ENCODE measurements at regions not wholly inside any gene's neighbourhood (a gene's known extent, or its start where the extent isn't known, plus 50 kb on each side); places are given as distances from the start of the nearest gene placed in this dataset.

GRCh38 chr12:46682148-46682547, 143.6 kb downstream of the SLC38A4 start:
- no peak for DNase-seq
- intact Hi-C loops (cut with micrococcal nuclease) = loop anchor here (1.0 kb wide), 1 partner anchor 39 kb away; no protein-coding TSS in a partner anchor
- Histone ChIP-seq H4K20me1 (ENCODE audit: insufficient read depth, low read length) (no peaks in the 10 kb centered on the region), H3K9me3 (ENCODE audit: control insufficient read depth, insufficient read depth, low read length) (peaks cover 6% of the 10 kb centered on the region), H3K14ac (replicated peaks; ENCODE audit: low read depth, low read length) (no peak overlapping the region), H3K9me1 (ENCODE audit: insufficient read depth, low read length) (no peaks in the 10 kb centered on the region), H3K27ac (ENCODE audit: insufficient read depth, low read length) (no peak overlapping the region), H2BK5ac (ENCODE audit: low read depth, low read length, poor library complexity, severe bottlenecking) (no peak overlapping the region), H3K23ac (ENCODE audit: low read depth, low read length) (no peak overlapping the region), H2BK120ac (ENCODE audit: low read depth, low read length) (no peak overlapping the region), H3K4me3 (ENCODE audit: insufficient read depth, low read depth, low read length) (no peak overlapping the region), H2BK20ac (ENCODE audit: low read depth, low read length) (no peak overlapping the region), H4K5ac (ENCODE audit: low read depth, low read length) (no peak overlapping the region), H2BK15ac (ENCODE audit: low read depth, low read length) (0 out of 3 replicates have a peak overlapping the region, but pooled peaks have one; percentile 22), H3K36me3 (ENCODE audit: control insufficient read depth, insufficient read depth, low read length) (no peaks in the 10 kb centered on the region), H3K27me3 (ENCODE audit: control insufficient read depth, insufficient read depth, low read length) (no peaks in the 10 kb centered on the region), H2AFZ (replicated peaks; ENCODE audit: low read length, poor library complexity) (no peak overlapping the region), H3K56ac (ENCODE audit: extremely low read depth, insufficient read depth, low read length) (no peak overlapping the region), H3K9ac (ENCODE audit: low read depth, low read length) (no peak overlapping the region), H2AK5ac (ENCODE audit: low read depth, low read length) (no peak overlapping the region), H3K4me2 (ENCODE audit: low read depth, low read length) (no peak overlapping the region), H3K4me1 (ENCODE audit: control insufficient read depth, insufficient read depth, low read length) (0 out of 2 replicates have a peak, but pooled peaks cover 1% of the 10 kb centered on the region), H3K79me1 (ENCODE audit: low read depth in 1 of 2, low read length in 2 of 2) (no peaks in the 10 kb centered on the region; a peak in 2 of 4 replicates), H4K8ac (ENCODE audit: low read depth in 2 of 2, low read length in 2 of 2) (no peak overlapping the region), H3K18ac (ENCODE audit: low read depth, low read length) (no peak overlapping the region), H2AK9ac (replicated peaks; ENCODE audit: low read depth, low read length, poor library complexity) (no peak overlapping the region), H4K91ac (ENCODE audit: insufficient read depth, low read depth, low read length) (no peak overlapping the region), H3K4ac (ENCODE audit: low read depth, low read length) (0 out of 2 replicates have a peak overlapping the region, but pooled peaks have one; percentile 10)
- WGBS, 2 experiments (ENCODE audit: extremely low coverage in 2 of 2, insufficient read length in 1 of 2) = no CpG with 5 or more reads among the region's 1 CpG
- ChIA-PET CTCF (no interaction called here), POLR2A (ENCODE audit: unreplicated experiment) (no interaction called here)
- dilution Hi-C loops (cut with HindIII; ENCODE audit: low sequenced_read_pairs, unreplicated experiment) = no loop called here
- ATAC-seq (ENCODE audit: low read depth) = no peak
- in situ Hi-C loops (cut with MboI; ENCODE audit: low sequenced_read_pairs) = loop anchor here (25.0 kb wide), 2 partner anchors 255 to 520 kb away; no protein-coding TSS in a partner anchor
- BruUV-seq (replicated peaks) = no TSS peak
- no peak for TF ChIP-seq SMC3 (IDR thresholded peaks at IDR 0.05; ENCODE audit: low read depth, low read length)
- TF ChIP-seq, protein P1, sequence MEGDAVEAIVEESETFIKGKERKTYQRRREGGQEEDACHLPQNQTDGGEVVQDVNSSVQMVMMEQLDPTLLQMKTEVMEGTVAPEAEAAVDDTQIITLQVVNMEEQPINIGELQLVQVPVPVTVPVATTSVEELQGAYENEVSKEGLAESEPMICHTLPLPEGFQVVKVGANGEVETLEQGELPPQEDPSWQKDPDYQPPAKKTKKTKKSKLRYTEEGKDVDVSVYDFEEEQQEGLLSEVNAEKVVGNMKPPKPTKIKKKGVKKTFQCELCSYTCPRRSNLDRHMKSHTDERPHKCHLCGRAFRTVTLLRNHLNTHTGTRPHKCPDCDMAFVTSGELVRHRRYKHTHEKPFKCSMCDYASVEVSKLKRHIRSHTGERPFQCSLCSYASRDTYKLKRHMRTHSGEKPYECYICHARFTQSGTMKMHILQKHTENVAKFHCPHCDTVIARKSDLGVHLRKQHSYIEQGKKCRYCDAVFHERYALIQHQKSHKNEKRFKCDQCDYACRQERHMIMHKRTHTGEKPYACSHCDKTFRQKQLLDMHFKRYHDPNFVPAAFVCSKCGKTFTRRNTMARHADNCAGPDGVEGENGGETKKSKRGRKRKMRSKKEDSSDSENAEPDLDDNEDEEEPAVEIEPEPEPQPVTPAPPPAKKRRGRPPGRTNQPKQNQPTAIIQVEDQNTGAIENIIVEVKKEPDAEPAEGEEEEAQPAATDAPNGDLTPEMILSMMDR (conservative IDR thresholded peaks at IDR 0.05; ENCODE audit: low read depth, low read length) = no peak
- TF ChIP-seq, protein P2, sequence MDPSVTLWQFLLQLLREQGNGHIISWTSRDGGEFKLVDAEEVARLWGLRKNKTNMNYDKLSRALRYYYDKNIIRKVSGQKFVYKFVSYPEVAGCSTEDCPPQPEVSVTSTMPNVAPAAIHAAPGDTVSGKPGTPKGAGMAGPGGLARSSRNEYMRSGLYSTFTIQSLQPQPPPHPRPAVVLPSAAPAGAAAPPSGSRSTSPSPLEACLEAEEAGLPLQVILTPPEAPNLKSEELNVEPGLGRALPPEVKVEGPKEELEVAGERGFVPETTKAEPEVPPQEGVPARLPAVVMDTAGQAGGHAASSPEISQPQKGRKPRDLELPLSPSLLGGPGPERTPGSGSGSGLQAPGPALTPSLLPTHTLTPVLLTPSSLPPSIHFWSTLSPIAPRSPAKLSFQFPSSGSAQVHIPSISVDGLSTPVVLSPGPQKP (IDR thresholded peaks at IDR 0.05; ENCODE audit: borderline replicate concordance, low read depth, low read length) = no peak
- TF ChIP-seq FOS (IDR thresholded peaks at IDR 0.05; ENCODE audit: low read depth, low read length) = no peak

All from IMR-90 (cell line).